ENCODE measurements at regions not wholly inside any gene's neighbourhood (a gene's known extent, or its start where the extent isn't known, plus 50 kb on each side); places are given as distances from the start of the nearest gene placed in this dataset.

- no peaks in the 10 kb centered on the region for H3K4me1 ChIP-seq (ENCODE audit: control insufficient read depth in 2 of 3, insufficient read depth in 2 of 3, low read depth in 1 of 3, low read length in 3 of 3)
- TF ChIP-seq CTCF (IDR thresholded peaks at IDR 0.05; ENCODE audit: borderline replicate concordance, extremely low read depth, insufficient read depth): peak; percentile 93
- no peak overlapping the region for H3K4me3 ChIP-seq (ENCODE audit: low read length in 3 of 3)
- H3K9me3 ChIP-seq (ENCODE audit: control insufficient read depth in 2 of 3, insufficient read depth in 1 of 3, low read length in 3 of 3): no peaks in the 10 kb centered on the region
- H3K27ac ChIP-seq (ENCODE audit: low read depth in 2 of 2, low read length in 2 of 2): no peak overlapping the region
- peaks cover 7% of the 10 kb centered on the region for H3K27me3 ChIP-seq (ENCODE audit: control insufficient read depth, insufficient read depth, low read length)
- DNase-seq (peak in 4 of 5 donors; percentile 61 to 78 (median 74)), FAIRE-seq (no peak)
- intact Hi-C loops (cut with DNase I): loop anchor here (10.0 kb wide), 2 partner anchors 214 to 704 kb away; partner anchors contain the start of gene FNDC8
- no peaks in the 10 kb centered on the region for H3K36me3 ChIP-seq (ENCODE audit: control insufficient read depth in 2 of 3, insufficient read depth in 3 of 3, low read length in 3 of 3)
- no peak overlapping the region for H3K9ac ChIP-seq (ENCODE audit: low read length in 3 of 3)
Measured at GRCh38 chr17:34420254-34420766, 57.3 kb upstream of the CCL1 start.

GRCh38 chr17:34416116-34416515 lies 53.1 kb upstream of the CCL1 start:
- Histone ChIP-seq H3K27me3 (ENCODE audit: control insufficient read depth, insufficient read depth, low read length) (no peaks in the 10 kb centered on the region), H3K27ac (ENCODE audit: low read depth in 2 of 2, low read length in 2 of 2) (no peak overlapping the region), H3K4me1 (ENCODE audit: control insufficient read depth in 2 of 3, insufficient read depth in 2 of 3, low read depth in 1 of 3, low read length in 3 of 3) (no peaks in the 10 kb centered on the region), H3K9me3 (ENCODE audit: control insufficient read depth in 2 of 3, insufficient read depth in 1 of 3, low read length in 3 of 3) (no peaks in the 10 kb centered on the region), H3K4me3 (ENCODE audit: low read length in 3 of 3) (no peak overlapping the region), H3K36me3 (ENCODE audit: control insufficient read depth in 2 of 3, insufficient read depth in 3 of 3, low read length in 3 of 3) (no peaks in the 10 kb centered on the region), H3K9ac (ENCODE audit: low read length in 3 of 3) (no peak overlapping the region)
- DNase-seq: no peak
- TF ChIP-seq CTCF (IDR thresholded peaks at IDR 0.05; ENCODE audit: borderline replicate concordance, extremely low read depth, insufficient read depth): no peak
- FAIRE-seq: no peak
- intact Hi-C loops (cut with DNase I): no loop called here

- intact Hi-C loops (cut with DNase I): no loop called here
- FAIRE-seq (no peak), DNase-seq (no peak)
- Histone ChIP-seq H3K27me3 (ENCODE audit: control insufficient read depth, insufficient read depth, low read length) (no peaks in the 10 kb centered on the region), H3K4me1 (ENCODE audit: control insufficient read depth in 2 of 3, insufficient read depth in 2 of 3, low read depth in 1 of 3, low read length in 3 of 3) (no peaks in the 10 kb centered on the region), H3K4me3 (ENCODE audit: low read length in 3 of 3) (no peak overlapping the region), H3K9ac (ENCODE audit: low read length in 3 of 3) (no peak overlapping the region), H3K27ac (ENCODE audit: low read depth in 2 of 2, low read length in 2 of 2) (no peak overlapping the region), H3K9me3 (ENCODE audit: control insufficient read depth in 2 of 3, insufficient read depth in 1 of 3, low read length in 3 of 3) (no peaks in the 10 kb centered on the region), H3K36me3 (ENCODE audit: control insufficient read depth in 2 of 3, insufficient read depth in 3 of 3, low read length in 3 of 3) (no peaks in the 10 kb centered on the region)
- no peak for TF ChIP-seq CTCF (IDR thresholded peaks at IDR 0.05; ENCODE audit: borderline replicate concordance, extremely low read depth, insufficient read depth)
Measured at GRCh38 chr17:34414339-34414738, 51.3 kb upstream of the CCL1 start.
